Vagina (tissue), 2 donors: ENCODE measurements at regions not wholly inside any gene's neighbourhood (a gene's known extent, or its start where the extent isn't known, plus 50 kb on each side); places are given as distances from the start of the nearest gene placed in this dataset.

Experiments used
- DNase-seq, 2 donors: peaks; one replicate each; pipeline ENCODE4 v3.0.0-alpha.2; 2017; ENCODE audit errors: extremely low spot score in 2 of 2
- H3K27ac ChIP-seq: fragments of 200-600 bp; sonication (generic); one replicate; pipeline ENCODE4 v1.5.1; 2019
- H3K27me3 ChIP-seq: fragments of 200-600 bp; sonication (generic); one replicate; pipeline ENCODE4 v1.5.1; 2019
- H3K36me3 ChIP-seq, 2 donors: fragments of 200-600 bp; sonication (generic); one replicate each; pipeline ENCODE4 v1.5.1; 2017 to 2019
- H3K4me1 ChIP-seq: fragments of 200-600 bp; sonication (generic); one replicate; pipeline ENCODE4 v1.5.1; 2019
- H3K4me3 ChIP-seq, 2 donors: fragments of 200-600 bp; sonication (generic); 1 replicate in 1 of 2; 2 replicates in 1 of 2; pipeline ENCODE4 v1.5.1; 2016 to 2019
- H3K9me3 ChIP-seq: fragments of 200-600 bp; sonication (generic); one replicate; pipeline ENCODE4 v1.5.1; 2019
- POLR2A ChIP-seq, 2 donors: fragments of 450-650 bp; IDR thresholded peaks; one replicate each; pipeline ENCODE4 v1.6.1; 2017; ENCODE audit warnings: antibody characterized with exemption in 2 of 2, mild to moderate bottlenecking in 2 of 2, moderate library complexity in 2 of 2
- POLR2AphosphoS5 ChIP-seq, 2 donors: sonication (generic); formaldehyde crosslinking; IDR thresholded peaks; one replicate each; pipeline ENCODE4 v1.9.0; 2017; ENCODE audit warnings: antibody characterized with exemption in 2 of 2, mild to moderate bottlenecking in 2 of 2, low read depth in 1 of 2; ENCODE audit not compliant: insufficient read depth in 1 of 2
- intact Hi-C: fragments of 100-400 bp; cut with DNase I; formaldehyde crosslinking; loops from one replicate; pipeline ENCODE4 v1.15.1; 2023
- TF ChIP-seq, protein P1 (sequence below), 3 experiments: fragments of 450-650 bp in 2 of 3; fragments of 200-600 bp in 1 of 3; sonication (generic) in 1 of 3; IDR thresholded peaks; one replicate each; pipeline ENCODE4 v1.5.1; 2017 to 2019; ENCODE audit warnings: antibody characterized with exemption in 3 of 3, mild to moderate bottlenecking in 2 of 3, moderate library complexity in 2 of 3

DNA sequence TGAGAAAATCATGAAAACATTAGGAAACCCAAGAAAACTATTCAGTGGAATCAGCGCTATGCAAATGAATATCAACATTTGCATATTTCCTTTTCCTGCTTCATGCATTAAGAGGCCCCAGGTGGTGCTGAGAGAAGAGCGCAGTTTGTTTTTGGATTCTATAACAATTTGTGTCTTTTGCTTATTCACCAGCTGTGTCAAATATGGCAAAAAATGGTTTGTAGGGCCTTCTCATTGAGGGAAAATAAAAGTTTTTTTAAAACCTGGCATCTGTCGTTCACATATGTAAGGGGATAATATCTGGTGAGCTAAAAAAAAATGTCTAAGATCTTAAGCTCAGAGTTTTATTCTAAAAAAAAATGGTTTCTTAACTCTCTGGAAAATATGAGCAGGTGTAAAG is 122.5 kb upstream of the ROBO2 start:
- H3K27me3 ChIP-seq, result no peaks in the 10 kb centered on the region
- no peak overlapping the region for H3K27ac ChIP-seq
- H3K36me3 ChIP-seq, result no peaks in the 10 kb centered on the region
- DNase-seq, result no peak
- intact Hi-C loops, result no loop called here
- H3K4me1 ChIP-seq, result no peaks in the 10 kb centered on the region
- H3K9me3 ChIP-seq, result no peaks in the 10 kb centered on the region
- TF ChIP-seq POLR2A (IDR thresholded peaks at IDR 0.05), result no peak
- no peak for TF ChIP-seq POLR2AphosphoS5 (IDR thresholded peaks at IDR 0.05; ENCODE audit: insufficient read depth in 1 of 2, low read depth in 1 of 2)
- TF ChIP-seq, protein P1, sequence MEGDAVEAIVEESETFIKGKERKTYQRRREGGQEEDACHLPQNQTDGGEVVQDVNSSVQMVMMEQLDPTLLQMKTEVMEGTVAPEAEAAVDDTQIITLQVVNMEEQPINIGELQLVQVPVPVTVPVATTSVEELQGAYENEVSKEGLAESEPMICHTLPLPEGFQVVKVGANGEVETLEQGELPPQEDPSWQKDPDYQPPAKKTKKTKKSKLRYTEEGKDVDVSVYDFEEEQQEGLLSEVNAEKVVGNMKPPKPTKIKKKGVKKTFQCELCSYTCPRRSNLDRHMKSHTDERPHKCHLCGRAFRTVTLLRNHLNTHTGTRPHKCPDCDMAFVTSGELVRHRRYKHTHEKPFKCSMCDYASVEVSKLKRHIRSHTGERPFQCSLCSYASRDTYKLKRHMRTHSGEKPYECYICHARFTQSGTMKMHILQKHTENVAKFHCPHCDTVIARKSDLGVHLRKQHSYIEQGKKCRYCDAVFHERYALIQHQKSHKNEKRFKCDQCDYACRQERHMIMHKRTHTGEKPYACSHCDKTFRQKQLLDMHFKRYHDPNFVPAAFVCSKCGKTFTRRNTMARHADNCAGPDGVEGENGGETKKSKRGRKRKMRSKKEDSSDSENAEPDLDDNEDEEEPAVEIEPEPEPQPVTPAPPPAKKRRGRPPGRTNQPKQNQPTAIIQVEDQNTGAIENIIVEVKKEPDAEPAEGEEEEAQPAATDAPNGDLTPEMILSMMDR (IDR thresholded peaks at IDR 0.05), result no peak
- no peak overlapping the region for H3K4me3 ChIP-seq

DNA sequence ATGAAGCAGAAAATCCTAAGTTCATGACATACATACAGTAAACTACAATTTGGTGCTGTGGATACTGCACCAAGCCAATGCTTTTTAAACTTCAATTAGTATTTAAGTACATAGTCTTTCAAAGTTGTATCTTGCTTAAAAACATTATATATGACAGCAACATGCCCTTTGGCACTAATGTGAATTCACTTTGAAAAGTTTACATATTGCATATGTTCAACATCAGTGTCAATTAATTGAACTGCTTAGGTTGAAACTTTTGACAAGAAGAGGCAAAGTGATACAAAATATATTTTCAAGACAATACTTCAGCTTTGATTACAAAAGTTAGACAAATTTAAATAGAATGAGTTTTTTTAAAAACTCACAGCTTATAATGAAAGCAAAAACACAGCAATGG is 119.4 kb upstream of the ROBO2 start:
- Histone ChIP-seq H3K4me3 (no peak overlapping the region), H3K27me3 (no peaks in the 10 kb centered on the region), H3K27ac (no peak overlapping the region), H3K9me3 (no peaks in the 10 kb centered on the region), H3K4me1 (no peaks in the 10 kb centered on the region), H3K36me3 (no peaks in the 10 kb centered on the region)
- TF ChIP-seq, protein P1 (IDR thresholded peaks at IDR 0.05), result no peak
- TF ChIP-seq POLR2A (IDR thresholded peaks at IDR 0.05) (no peak), POLR2AphosphoS5 (IDR thresholded peaks at IDR 0.05; ENCODE audit: insufficient read depth in 1 of 2, low read depth in 1 of 2) (no peak)
- intact Hi-C loops, result no loop called here
- DNase-seq, result no peak

DNA sequence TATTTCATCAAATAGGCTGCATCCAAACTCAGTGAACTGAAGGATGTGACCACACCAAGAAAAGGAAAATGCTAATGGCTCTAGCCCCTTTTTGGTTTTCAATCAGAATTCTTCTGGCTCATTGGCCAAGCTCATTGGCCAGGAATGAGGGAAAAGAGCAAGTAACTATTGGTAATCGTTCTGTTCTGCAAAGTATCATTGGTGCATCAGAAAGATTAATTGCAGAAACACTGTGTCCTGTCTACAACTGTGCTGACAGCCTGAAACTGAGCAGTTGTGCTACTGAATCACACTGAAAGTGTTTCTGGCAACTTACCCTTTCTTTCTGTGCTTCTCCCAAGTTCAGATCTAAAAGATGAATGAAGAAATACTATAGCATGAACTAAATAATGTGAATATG is 116.4 kb upstream of the ROBO2 start:
- H3K27me3 ChIP-seq, result no peaks in the 10 kb centered on the region
- intact Hi-C loops, result no loop called here
- H3K36me3 ChIP-seq, result no peaks in the 10 kb centered on the region
- H3K9me3 ChIP-seq, result no peaks in the 10 kb centered on the region
- no peak for DNase-seq
- no peaks in the 10 kb centered on the region for H3K4me1 ChIP-seq
- no peak overlapping the region for H3K4me3 ChIP-seq
- TF ChIP-seq, protein P1 (IDR thresholded peaks at IDR 0.05), result no peak
- TF ChIP-seq POLR2A (IDR thresholded peaks at IDR 0.05) (no peak), POLR2AphosphoS5 (IDR thresholded peaks at IDR 0.05; ENCODE audit: insufficient read depth in 1 of 2, low read depth in 1 of 2) (no peak)
- H3K27ac ChIP-seq, result no peak overlapping the region

DNA sequence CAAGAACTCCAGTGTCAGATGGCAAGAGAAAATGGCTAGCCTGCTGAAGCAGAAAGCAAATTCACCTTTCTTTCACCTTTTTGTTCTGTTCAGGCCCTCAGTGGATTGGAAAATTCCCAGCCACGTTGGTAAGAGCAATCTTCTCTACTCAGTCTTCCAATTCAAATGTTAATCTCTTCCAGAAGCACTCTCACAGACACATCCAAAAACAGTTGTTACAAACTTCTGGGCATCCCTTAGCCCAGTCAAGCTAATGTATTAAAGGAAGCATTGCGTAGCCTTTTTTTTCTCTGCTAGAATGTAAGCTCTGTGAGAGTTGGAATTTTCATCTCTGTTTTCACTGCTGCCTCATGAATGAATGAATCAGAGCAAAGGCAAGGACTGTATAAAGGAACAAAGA is 109.2 kb upstream of the ROBO2 start:
- no peak for DNase-seq
- intact Hi-C loops, result no loop called here
- Histone ChIP-seq H3K4me1 (no peaks in the 10 kb centered on the region), H3K9me3 (no peaks in the 10 kb centered on the region), H3K27ac (no peak overlapping the region), H3K27me3 (no peaks in the 10 kb centered on the region), H3K4me3 (no peak overlapping the region), H3K36me3 (no peaks in the 10 kb centered on the region)
- TF ChIP-seq POLR2A (IDR thresholded peaks at IDR 0.05) (no peak), POLR2AphosphoS5 (IDR thresholded peaks at IDR 0.05; ENCODE audit: insufficient read depth in 1 of 2, low read depth in 1 of 2) (no peak)
- TF ChIP-seq, protein P1 (IDR thresholded peaks at IDR 0.05), result no peak

DNA sequence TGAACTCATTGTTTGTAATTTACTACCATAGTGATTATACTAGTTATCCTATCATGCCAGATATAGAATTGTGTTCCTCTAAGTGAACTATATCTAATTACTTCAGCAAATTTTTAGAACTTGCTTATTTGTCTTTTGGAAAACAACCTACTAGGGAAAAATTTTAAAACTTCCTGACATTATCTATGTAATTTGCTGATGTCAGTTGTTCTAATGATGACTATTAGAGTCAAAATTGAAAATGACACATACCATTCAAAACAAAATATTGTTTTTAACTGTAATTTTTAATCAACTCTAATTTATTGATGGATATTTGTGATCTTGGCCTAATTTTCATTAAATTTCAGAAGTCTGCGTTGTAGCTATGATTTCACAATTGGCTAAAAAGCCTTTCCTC is 106.7 kb upstream of the ROBO2 start:
- no peaks in the 10 kb centered on the region for H3K9me3 ChIP-seq
- no peaks in the 10 kb centered on the region for H3K36me3 ChIP-seq
- intact Hi-C loops, result no loop called here
- H3K4me3 ChIP-seq, result no peak overlapping the region
- TF ChIP-seq POLR2AphosphoS5 (IDR thresholded peaks at IDR 0.05; ENCODE audit: insufficient read depth in 1 of 2, low read depth in 1 of 2) (no peak), POLR2A (IDR thresholded peaks at IDR 0.05) (no peak)
- TF ChIP-seq, protein P1 (IDR thresholded peaks at IDR 0.05), result no peak
- H3K27me3 ChIP-seq, result no peaks in the 10 kb centered on the region
- no peak overlapping the region for H3K27ac ChIP-seq
- H3K4me1 ChIP-seq, result no peaks in the 10 kb centered on the region
- no peak for DNase-seq
